Ovary (tissue), 7 donors: ENCODE measurements at regions not wholly inside any gene's neighbourhood (a gene's known extent, or its start where the extent isn't known, plus 50 kb on each side); places are given as distances from the start of the nearest gene placed in this dataset.

ENCODE experiments used
- DNase-seq, 5 donors: peaks; one replicate each; pipeline ENCODE4 v3.0.0-alpha.2; 2019 to 2020
- H3K27ac ChIP-seq, 2 donors: fragments of 200-600 bp; one replicate each; pipeline versions ENCODE4 v1.5.1 to v1.8.0; 2019 to 2022
- H3K27me3 ChIP-seq: fragments of 200-600 bp; one replicate; pipeline ENCODE4 v1.8.0; 2022
- H3K36me3 ChIP-seq: fragments of 200-600 bp; sonication (generic); one replicate; pipeline ENCODE4 v1.5.1; 2019
- H3K4me1 ChIP-seq: one replicate; pipeline ENCODE4 v1.8.1; 2013; ENCODE audit warnings: mild to moderate bottlenecking, moderate library complexity; ENCODE audit not compliant: insufficient read depth
- H3K4me3 ChIP-seq: fragments of 200-600 bp; sonication (generic); one replicate; pipeline ENCODE4 v1.5.1; 2017
- H3K9me3 ChIP-seq, 2 donors: fragments of 200-600 bp in 1 of 2; sonication (generic) in 1 of 2; one replicate each; pipeline versions ENCODE4 v1.5.1 to v1.8.1; 2013 to 2019; ENCODE audit warnings: mild to moderate bottlenecking in 1 of 2, moderate library complexity in 1 of 2
- EP300 ChIP-seq: sonication (generic); formaldehyde crosslinking; IDR thresholded peaks from one replicate; pipeline ENCODE4 v1.6.1; 2017; ENCODE audit warnings: antibody characterized with exemption
- POLR2A ChIP-seq: fragments of 450-650 bp; IDR thresholded peaks from one replicate; pipeline ENCODE4 v1.6.1; 2017; ENCODE audit warnings: antibody characterized with exemption, mild to moderate bottlenecking, moderate library complexity
- WGBS, 3 donors: extraction: QIAGEN DNeasy Blood & Tissue Kit in 1 of 3; methylation state at CpG; one replicate each; pipeline versions ENCODE4 v1.1.5 to v1.1.7; 2013 to 2017; 5-methylcytosine and 5-hydroxymethylcytosine counted together
- intact Hi-C, 4 donors: fragments of 100-400 bp; cut with DNase I; formaldehyde crosslinking; loops; one replicate each; pipeline versions ENCODE4 v1.11.0 to v1.15.1; 2022 to 2023
- TF ChIP-seq, protein P1 (sequence below), 3 donors: fragments of 450-650 bp in 2 of 3; fragments of 200-600 bp in 1 of 3; IDR thresholded peaks; one replicate each; pipeline versions ENCODE4 v1.5.1 to v1.8.0; 2016 to 2022; ENCODE audit warnings: antibody characterized with exemption in 3 of 3, mild to moderate bottlenecking in 1 of 3
- donor health status: DM: no; HTN: no; CAD: no; lungs with moderate emphysema.
- donor health status: DM: no; HTN: no; CAD: no.
- donor health status: Bipolar disorder and iron deficiency.
- donor health status: DM: no; HTN: no; CAD: no.
- donor health status: DM: yes; HTN: yes; CAD: no.

DNA sequence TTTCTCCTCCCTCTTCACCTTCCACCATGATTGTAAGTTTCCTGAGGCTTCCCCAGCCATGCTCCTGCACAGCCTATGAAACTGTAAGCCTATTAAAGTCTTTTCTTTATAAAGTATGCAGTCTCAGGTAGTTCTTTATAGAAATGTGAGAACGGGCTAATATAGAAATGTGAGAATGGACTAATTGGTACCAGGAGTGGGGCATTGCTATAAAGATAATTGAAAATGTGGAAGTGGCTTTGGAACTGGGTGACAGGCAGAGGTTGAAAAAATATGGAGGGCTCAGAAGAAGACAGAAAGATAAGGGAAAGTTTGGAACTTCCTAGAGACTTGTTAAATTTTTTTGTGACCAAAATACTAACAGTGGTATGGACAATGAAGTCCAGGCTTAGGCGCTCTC, 959.3 kb downstream of the SH3BGRL start:
- DNase-seq: no peak
- WGBS, 3 donors: 68 to 80% (median 78%) methylated on average over 2 of the region's 2 CpGs
- Histone ChIP-seq H3K4me1 (no peaks in the 10 kb centered on the region), H3K36me3 (no peaks in the 10 kb centered on the region), H3K27ac (no peak overlapping the region), H3K9me3 (no peaks in the 10 kb centered on the region), H3K4me3 (no peak overlapping the region), H3K27me3 (no peaks in the 10 kb centered on the region)
- TF ChIP-seq, protein P1, sequence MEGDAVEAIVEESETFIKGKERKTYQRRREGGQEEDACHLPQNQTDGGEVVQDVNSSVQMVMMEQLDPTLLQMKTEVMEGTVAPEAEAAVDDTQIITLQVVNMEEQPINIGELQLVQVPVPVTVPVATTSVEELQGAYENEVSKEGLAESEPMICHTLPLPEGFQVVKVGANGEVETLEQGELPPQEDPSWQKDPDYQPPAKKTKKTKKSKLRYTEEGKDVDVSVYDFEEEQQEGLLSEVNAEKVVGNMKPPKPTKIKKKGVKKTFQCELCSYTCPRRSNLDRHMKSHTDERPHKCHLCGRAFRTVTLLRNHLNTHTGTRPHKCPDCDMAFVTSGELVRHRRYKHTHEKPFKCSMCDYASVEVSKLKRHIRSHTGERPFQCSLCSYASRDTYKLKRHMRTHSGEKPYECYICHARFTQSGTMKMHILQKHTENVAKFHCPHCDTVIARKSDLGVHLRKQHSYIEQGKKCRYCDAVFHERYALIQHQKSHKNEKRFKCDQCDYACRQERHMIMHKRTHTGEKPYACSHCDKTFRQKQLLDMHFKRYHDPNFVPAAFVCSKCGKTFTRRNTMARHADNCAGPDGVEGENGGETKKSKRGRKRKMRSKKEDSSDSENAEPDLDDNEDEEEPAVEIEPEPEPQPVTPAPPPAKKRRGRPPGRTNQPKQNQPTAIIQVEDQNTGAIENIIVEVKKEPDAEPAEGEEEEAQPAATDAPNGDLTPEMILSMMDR (IDR thresholded peaks at IDR 0.05): no peak
- no peak for TF ChIP-seq EP300
- TF ChIP-seq POLR2A: no peak
- intact Hi-C loops: no loop called here

DNA sequence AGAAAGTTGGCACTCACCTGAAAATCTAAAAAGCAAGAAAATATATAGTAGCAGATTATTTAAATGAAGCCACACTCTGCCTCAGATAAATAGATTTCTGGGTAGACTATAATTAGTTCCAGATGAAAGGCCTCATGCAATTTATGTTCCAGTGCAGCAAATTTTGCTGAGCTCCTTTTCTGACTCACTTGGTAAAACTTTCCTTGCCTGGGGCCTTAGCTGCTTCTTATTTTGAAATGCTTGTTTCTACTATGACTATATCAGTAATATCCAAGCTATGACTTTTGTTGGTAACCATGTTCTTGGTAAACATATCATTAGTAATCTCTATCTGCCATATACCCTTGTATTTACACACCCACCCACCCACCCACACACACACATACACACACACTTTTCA, 961.8 kb downstream of the SH3BGRL start:
- no peaks in the 10 kb centered on the region for H3K4me1 ChIP-seq
- H3K9me3 ChIP-seq: no peaks in the 10 kb centered on the region
- intact Hi-C loops: no loop called here
- H3K36me3 ChIP-seq: no peaks in the 10 kb centered on the region
- no peak overlapping the region for H3K4me3 ChIP-seq
- DNase-seq: no peak
- TF ChIP-seq POLR2A: no peak
- TF ChIP-seq, protein P1 (IDR thresholded peaks at IDR 0.05): no peak
- TF ChIP-seq EP300: no peak
- H3K27me3 ChIP-seq: no peaks in the 10 kb centered on the region
- H3K27ac ChIP-seq: no peak overlapping the region

DNA sequence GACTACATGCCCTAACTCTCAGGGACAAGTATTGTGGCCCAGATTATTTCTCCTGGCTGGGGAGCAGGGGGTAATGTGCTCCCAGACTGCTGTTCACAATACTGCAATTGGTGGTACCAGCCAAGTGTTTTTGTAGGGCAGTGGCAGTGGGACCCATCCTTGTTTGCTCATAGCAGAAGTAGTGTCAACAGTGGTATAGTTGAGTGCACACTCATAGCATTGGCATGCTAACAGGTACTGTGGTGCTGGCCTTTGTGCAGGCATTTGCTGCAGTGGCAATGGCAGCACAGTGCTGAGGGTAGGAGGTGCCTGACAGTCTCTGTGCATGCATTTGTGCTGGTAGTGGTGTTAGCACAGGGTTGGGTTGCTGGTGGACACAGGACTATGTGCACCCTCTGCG, 995.0 kb downstream of the SH3BGRL start:
- no peak overlapping the region for H3K4me3 ChIP-seq
- no peaks in the 10 kb centered on the region for H3K9me3 ChIP-seq
- no peaks in the 10 kb centered on the region for H3K36me3 ChIP-seq
- DNase-seq: no peak
- H3K4me1 ChIP-seq: no peaks in the 10 kb centered on the region
- no peaks in the 10 kb centered on the region for H3K27me3 ChIP-seq
- intact Hi-C loops: no loop called here
- TF ChIP-seq EP300 (no peak), POLR2A (no peak)
- TF ChIP-seq, protein P1 (IDR thresholded peaks at IDR 0.05): no peak
- no peak overlapping the region for H3K27ac ChIP-seq
- 57 to 82% (median 64%) methylated on average over 1 of the region's 1 CpG for WGBS, 3 donors

DNA sequence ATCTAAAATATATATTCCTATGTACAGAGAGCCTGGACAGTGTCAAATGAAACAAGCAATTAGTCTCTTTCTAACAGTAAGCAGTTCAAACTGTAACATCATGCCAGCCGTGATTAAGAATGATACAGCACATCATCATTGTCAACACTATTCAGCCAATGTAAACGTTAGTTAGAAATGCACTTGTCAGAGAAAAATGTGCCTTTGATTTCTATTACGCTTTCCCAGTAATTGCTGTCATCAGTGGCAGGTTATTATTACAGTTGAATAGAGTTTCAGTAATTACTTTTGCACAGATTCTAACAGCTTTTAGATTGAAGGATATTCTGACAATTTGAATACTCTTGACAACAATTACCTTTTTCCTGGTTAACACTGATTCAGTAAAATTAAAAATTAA, 1007.1 kb downstream of the SH3BGRL start:
- 42 to 54% (median 45%) methylated on average over 3 of the region's 3 CpGs for WGBS, 3 donors
- Histone ChIP-seq H3K4me1 (no peaks in the 10 kb centered on the region), H3K4me3 (no peak overlapping the region), H3K36me3 (no peaks in the 10 kb centered on the region), H3K27ac (no peak overlapping the region), H3K27me3 (no peaks in the 10 kb centered on the region), H3K9me3 (no peaks in the 10 kb centered on the region)
- intact Hi-C loops: no loop called here
- TF ChIP-seq, protein P1 (IDR thresholded peaks at IDR 0.05): no peak
- TF ChIP-seq POLR2A (no peak), EP300 (no peak)
- no peak for DNase-seq

DNA sequence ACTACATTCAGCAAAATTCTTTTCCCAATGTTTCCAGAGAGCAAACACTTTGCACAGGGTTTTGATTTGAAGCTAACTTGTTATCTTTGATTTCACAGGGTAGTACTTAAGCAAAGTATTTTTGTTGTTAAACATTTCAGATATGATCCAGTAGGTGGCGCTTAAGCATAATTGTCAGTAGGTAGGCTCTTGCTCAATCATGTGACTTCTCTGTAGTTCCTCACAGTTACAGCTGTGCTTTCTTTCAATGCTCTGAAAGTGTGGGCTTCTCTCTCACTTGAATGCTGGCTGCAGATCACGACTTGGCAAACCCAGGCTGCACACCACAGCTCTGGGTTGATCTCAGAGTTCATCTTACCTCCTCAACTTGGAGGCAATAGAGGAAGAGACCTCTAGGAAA, 1016.5 kb downstream of the SH3BGRL start:
- DNase-seq: no peak
- no peak overlapping the region for H3K4me3 ChIP-seq
- H3K9me3 ChIP-seq: no peaks in the 10 kb centered on the region
- intact Hi-C loops: no loop called here
- WGBS, 3 donors: 2 to 13% (median 7%) methylated on average over 2 of the region's 2 CpGs
- TF ChIP-seq EP300: no peak
- TF ChIP-seq POLR2A: no peak
- TF ChIP-seq, protein P1 (IDR thresholded peaks at IDR 0.05): no peak
- H3K36me3 ChIP-seq: no peaks in the 10 kb centered on the region
- H3K27ac ChIP-seq: no peak overlapping the region
- H3K4me1 ChIP-seq: no peaks in the 10 kb centered on the region
- H3K27me3 ChIP-seq: no peaks in the 10 kb centered on the region
